Islet of Langerhans (tissue), 1 donor: ENCODE measurements at regions not wholly inside any gene's neighbourhood (a gene's known extent, or its start where the extent isn't known, plus 50 kb on each side); places are given as distances from the start of the nearest gene placed in this dataset.
"Not testable (repeated sequence)": the region's sequence is repeated elsewhere in the genome, so short reads cannot be mapped to it uniquely, and the experiment has no call there.

Experiments used
- FAIRE-seq: peaks from one replicate; lab custom pipeline; 2011; peaks lifted over from hg19 to GRCh38; lab: Jason Lieb, UNC

GRCh38 chr3:194867270-194867983 is 181.7 kb downstream of the FAM43A start:
- no peak for FAIRE-seq

- FAIRE-seq, result no peak
Observed at GRCh38 chr3:194868831-194869230, 183.1 kb downstream of the FAM43A start.

GRCh38 chr3:194869482-194870169 is 183.9 kb downstream of the FAM43A start:
- no peak for FAIRE-seq

- no peak for FAIRE-seq
Observed at GRCh38 chr3:194870394-194871110, 184.9 kb downstream of the FAM43A start.

GRCh38 chr3:194871143-194871863 is 185.6 kb downstream of the FAM43A start:
- no peak for FAIRE-seq

GRCh38 chr3:194871864-194872668 is 186.4 kb downstream of the FAM43A start:
- no peak for FAIRE-seq

GRCh38 chr3:194872669-194872977 is 186.9 kb downstream of the FAM43A start:
- FAIRE-seq, result no peak

- FAIRE-seq, result not testable (repeated sequence)
Observed at GRCh38 chr3:194873474-194873873, 187.8 kb downstream of the FAM43A start.

- FAIRE-seq, result no peak
Observed at GRCh38 chr3:194874206-194874605, 188.5 kb downstream of the FAM43A start.

- FAIRE-seq, result no peak
Observed at GRCh38 chr3:194874783-194875182, 189.1 kb downstream of the FAM43A start.

- no peak for FAIRE-seq
Observed at GRCh38 chr3:194875581-194876402, 190.1 kb downstream of the FAM43A start.

GRCh38 chr3:194876403-194877095 is 190.9 kb downstream of the FAM43A start:
- no peak for FAIRE-seq

- no peak for FAIRE-seq
Observed at GRCh38 chr3:194877291-194878119, 191.8 kb downstream of the FAM43A start.

- FAIRE-seq, result no peak
Observed at GRCh38 chr3:194879126-194879877, 193.6 kb downstream of the FAM43A start.

GRCh38 chr3:194879991-194880939 is 194.6 kb downstream of the FAM43A start:
- FAIRE-seq, result no peak

GRCh38 chr3:194880940-194881925 is 195.6 kb downstream of the FAM43A start:
- FAIRE-seq, result no peak
